ENCODE measurements at regions not wholly inside any gene's neighbourhood (a gene's known extent, or its start where the extent isn't known, plus 50 kb on each side); places are given as distances from the start of the nearest gene placed in this dataset.

DNA sequence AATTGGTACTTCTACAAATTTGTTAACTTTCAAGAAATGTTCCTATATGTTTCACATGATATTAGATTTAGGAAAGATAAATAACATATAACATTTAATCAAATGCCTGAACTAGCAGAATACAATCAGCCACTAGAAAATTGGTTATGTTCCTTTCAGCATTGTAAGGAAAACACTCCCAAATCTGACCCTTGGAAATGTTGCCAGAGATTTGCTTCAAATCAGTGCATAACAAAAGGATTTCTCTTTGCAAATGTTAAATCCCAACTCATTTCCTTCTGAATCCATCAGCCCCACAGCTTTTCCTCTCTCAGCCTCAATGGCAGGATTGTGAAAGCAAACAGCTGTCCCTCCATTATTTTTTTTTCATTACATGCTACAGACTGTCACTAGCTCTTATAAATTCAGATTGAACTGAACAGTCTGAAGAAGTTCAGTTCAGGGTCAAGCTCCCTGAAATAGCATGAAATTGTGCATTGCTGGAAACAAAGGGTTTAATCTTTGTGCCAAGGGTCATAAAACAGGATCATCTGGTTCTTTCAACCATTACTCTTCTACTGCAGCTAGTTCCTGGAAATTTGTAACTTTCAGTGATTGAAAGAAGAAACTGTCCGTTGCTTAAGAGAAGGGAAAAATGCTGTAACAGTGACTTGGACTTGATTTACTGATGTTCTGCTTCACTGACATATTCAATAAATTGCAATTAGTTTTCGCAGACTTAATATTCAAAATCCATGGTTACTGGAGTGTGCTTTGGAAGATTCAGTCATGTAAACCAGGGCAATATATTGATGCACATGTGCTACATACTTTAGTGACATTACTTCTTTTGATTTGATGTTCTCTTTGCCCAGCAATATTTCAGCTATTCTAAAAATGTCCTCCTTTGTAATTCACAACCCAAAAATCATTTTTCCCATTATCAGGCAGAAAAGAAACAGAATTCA is 246.4 kb downstream of the RPL10L start:
- no peak for TF ChIP-seq EP300 (IDR thresholded peaks at IDR 0.05)
- TF ChIP-seq, protein P1, sequence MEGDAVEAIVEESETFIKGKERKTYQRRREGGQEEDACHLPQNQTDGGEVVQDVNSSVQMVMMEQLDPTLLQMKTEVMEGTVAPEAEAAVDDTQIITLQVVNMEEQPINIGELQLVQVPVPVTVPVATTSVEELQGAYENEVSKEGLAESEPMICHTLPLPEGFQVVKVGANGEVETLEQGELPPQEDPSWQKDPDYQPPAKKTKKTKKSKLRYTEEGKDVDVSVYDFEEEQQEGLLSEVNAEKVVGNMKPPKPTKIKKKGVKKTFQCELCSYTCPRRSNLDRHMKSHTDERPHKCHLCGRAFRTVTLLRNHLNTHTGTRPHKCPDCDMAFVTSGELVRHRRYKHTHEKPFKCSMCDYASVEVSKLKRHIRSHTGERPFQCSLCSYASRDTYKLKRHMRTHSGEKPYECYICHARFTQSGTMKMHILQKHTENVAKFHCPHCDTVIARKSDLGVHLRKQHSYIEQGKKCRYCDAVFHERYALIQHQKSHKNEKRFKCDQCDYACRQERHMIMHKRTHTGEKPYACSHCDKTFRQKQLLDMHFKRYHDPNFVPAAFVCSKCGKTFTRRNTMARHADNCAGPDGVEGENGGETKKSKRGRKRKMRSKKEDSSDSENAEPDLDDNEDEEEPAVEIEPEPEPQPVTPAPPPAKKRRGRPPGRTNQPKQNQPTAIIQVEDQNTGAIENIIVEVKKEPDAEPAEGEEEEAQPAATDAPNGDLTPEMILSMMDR (IDR thresholded peaks at IDR 0.05) = no peak
